ENCODE measurements at regions not wholly inside any gene's neighbourhood (a gene's known extent, or its start where the extent isn't known, plus 50 kb on each side); places are given as distances from the start of the nearest gene placed in this dataset.

- H3K27me3 ChIP-seq (replicated peaks in 1 of 4; ENCODE audit: control extremely low read depth in 1 of 4, control insufficient read depth in 3 of 4, insufficient read depth in 4 of 4, low read length in 3 of 4): no peaks in the 10 kb centered on the region
- no peak overlapping the region for H3K4me3 Mint-ChIP-seq
- H3K27ac Mint-ChIP-seq: no peak overlapping the region
- no peak overlapping the region for H3K9ac ChIP-seq (ENCODE audit: low read length)
- H4K20me1 ChIP-seq (ENCODE audit: control insufficient read depth, insufficient read depth, low read length, poor library complexity, severe bottlenecking): no peaks in the 10 kb centered on the region
- peaks cover 6% of the 10 kb centered on the region for H3K4me1 Mint-ChIP-seq
- H3K36me3 ChIP-seq (replicated peaks in 1 of 2; ENCODE audit: control extremely low read depth in 1 of 2, control insufficient read depth in 1 of 2, extremely low read depth in 1 of 2, insufficient read depth in 2 of 2, low read length in 1 of 2): no peaks in the 10 kb centered on the region
- no peaks in the 10 kb centered on the region for H3K9me3 Mint-ChIP-seq (ENCODE audit: insufficient read depth)
- H3K9me3 ChIP-seq (ENCODE audit: control extremely low read depth in 1 of 3, control insufficient read depth in 2 of 3, insufficient read depth in 1 of 3, low read length in 2 of 3): no peaks in the 10 kb centered on the region
- H2AFZ ChIP-seq (ENCODE audit: insufficient read depth, low read depth, low read length, poor library complexity, severe bottlenecking): no peak overlapping the region
- H3K27ac ChIP-seq (ENCODE audit: low read length in 2 of 2): no peak overlapping the region
- intact Hi-C loops (cut with micrococcal nuclease): loop anchor here (5.0 to 10.0 kb wide), 2 partner anchors 318 to 681 kb away; no protein-coding TSS in a partner anchor
- ATAC-seq (ENCODE audit: low read depth) (no peak), DNase-seq (no peak)
- H3K4me1 ChIP-seq (ENCODE audit: control insufficient read depth in 2 of 2, insufficient read depth in 2 of 2, low read length in 2 of 2): no peaks in the 10 kb centered on the region
- ChIA-PET CTCF (interaction anchor here (0.6 to 1.5 kb wide), 5 partner anchors 19 to 685 kb away, joined by 3 to 4 read pairs (median 3); no protein-coding TSS in a partner anchor), POLR2A (no interaction called here)
- no peak for TF ChIP-seq EZH2 (IDR thresholded peaks at IDR 0.05; ENCODE audit: borderline replicate concordance, insufficient read depth, low read depth, low read length, poor library complexity, severe bottlenecking)
- no peak for TF ChIP-seq CTCF (IDR thresholded peaks at IDR 0.05)
- H3K4me2 ChIP-seq (replicated peaks; ENCODE audit: low read depth, low read length, poor library complexity, severe bottlenecking): no peak overlapping the region
- H3K4me3 ChIP-seq (ENCODE audit: control extremely low read depth in 1 of 5, extremely low read depth in 1 of 5, insufficient read depth in 1 of 5, low read depth in 2 of 5, low read length in 4 of 5): no peak overlapping the region
- H3K79me2 ChIP-seq (ENCODE audit: control insufficient read depth, insufficient read depth, low read length): no peaks in the 10 kb centered on the region
- WGBS (ENCODE audit: insufficient coverage): 100% methylated on average over 1 of the region's 5 CpGs
- peaks cover 9% of the 10 kb centered on the region for H3K27me3 Mint-ChIP-seq
These were observed 84.9 kb upstream of the TAB3 start for GRCh38 chrX:30973784-30974427.
